GM12878 (cell line): ENCODE measurements at regions not wholly inside any gene's neighbourhood (a gene's known extent, or its start where the extent isn't known, plus 50 kb on each side); places are given as distances from the start of the nearest gene placed in this dataset.

Experiments used
- ATAC-seq: fragments of 200-7000 bp; cut with Tn5 transposase; 3 replicates; pipeline ENCODE4 v1.9.1; 2020; ENCODE audit warnings: mild to moderate bottlenecking, moderate library complexity
- BruUV-seq: library from RNA; stranded (reverse); fragments of 400-500 nt; replicated peaks from 2 replicates; lab custom pipeline; 2021; lab: Mats Ljungman, UMichigan
- CTCF ChIA-PET: fragments of 300-600 bp; sonication (Branson Sonifier 250); formaldehyde crosslinking; extraction: SDS; loops from one replicate; lab custom pipeline; 2021; ENCODE audit warnings: inconsistent platforms; lab: Yijun Ruan, JAX
- POLR2A ChIA-PET: fragments of 350-600 bp; formaldehyde crosslinking; extraction: SDS; loops from one replicate; lab custom pipeline; 2021; ENCODE audit warnings: inconsistent platforms; lab: Charles Lee
- RAD21 ChIA-PET: fragments of 300-600 bp; sonication (Branson Sonifier 250); formaldehyde crosslinking; loops from one replicate; lab custom pipeline; 2023; ENCODE audit warnings: antibody characterized with exemption; ENCODE audit not compliant: unreplicated experiment; lab: Charles Lee
- SMC1A ChIA-PET: fragments of 300-600 bp; sonication (Branson Sonifier 250); formaldehyde crosslinking; loops from one replicate; lab custom pipeline; 2023; ENCODE audit not compliant: unreplicated experiment, uncharacterized antibody; lab: Charles Lee
- DNase-seq: peaks from one replicate; pipeline ENCODE4 v3.0.0-alpha.2; 2011; ENCODE audit warnings: low read depth, low spot score
- FAIRE-seq: peaks from 3 replicates; lab custom pipeline; 2011; peaks lifted over from hg19 to GRCh38; lab: Jason Lieb, UNC
- H2AFZ ChIP-seq: 2 replicates; pipeline ENCODE4 v1.6.0; 2011; ENCODE audit warnings: low read depth, low read length, control low read depth; ENCODE audit not compliant: control insufficient read depth
- H3K27ac ChIP-seq: 2 replicates; pipeline ENCODE4 v1.5.1; 2011; ENCODE audit warnings: control low read depth; ENCODE audit not compliant: control insufficient read depth, insufficient read depth
- H3K27me3 ChIP-seq, 2 experiments: replicated peaks in 1 of 2; 2 replicates each; pipeline versions ENCODE4 v1.6.0 to v1.6.1; 2011; ENCODE audit warnings: low read length in 1 of 2; ENCODE audit not compliant: control insufficient read depth in 2 of 2, insufficient read depth in 2 of 2
- H3K36me3 ChIP-seq, 2 experiments: 2 replicates each; pipeline ENCODE4 v1.5.1; 2011; ENCODE audit warnings: low read length in 1 of 2; ENCODE audit not compliant: control insufficient read depth in 2 of 2, insufficient read depth in 2 of 2
- H3K4me1 ChIP-seq: 2 replicates; pipeline ENCODE4 v1.6.1; 2011; ENCODE audit warnings: mild to moderate bottlenecking, low read length, moderate library complexity, mixed read lengths; ENCODE audit not compliant: control insufficient read depth, insufficient read depth
- H3K4me2 ChIP-seq: 2 replicates; pipeline ENCODE4 v1.6.0; 2011; ENCODE audit warnings: control low read depth; ENCODE audit not compliant: control insufficient read depth, insufficient read depth
- H3K4me3 ChIP-seq: fragments of 200-600 bp; sonication (generic); 2 replicates; pipeline ENCODE4 v1.5.1; 2016
- H3K79me2 ChIP-seq: 2 replicates; pipeline ENCODE4 v1.6.0; 2011; ENCODE audit warnings: low read length; ENCODE audit not compliant: control insufficient read depth, insufficient read depth
- H3K9ac ChIP-seq: 2 replicates; pipeline ENCODE4 v1.8.0; 2011; ENCODE audit warnings: low read length, control low read depth, mixed read lengths; ENCODE audit not compliant: control insufficient read depth, insufficient read depth
- H3K9me3 ChIP-seq: replicated peaks from 3 replicates; pipeline ENCODE4 v1.5.1; 2011; ENCODE audit warnings: mild to moderate bottlenecking, low read length; ENCODE audit not compliant: control insufficient read depth, insufficient read depth
- H4K20me1 ChIP-seq: 2 replicates; pipeline ENCODE4 v1.6.0; 2011; ENCODE audit not compliant: control insufficient read depth, insufficient read depth
- BHLHE40 ChIP-seq, 2 experiments: fragments of 450-650 bp in 1 of 2; IDR thresholded peaks; 2 replicates each; pipeline ENCODE4 v1.6.1; 2011 to 2017; ENCODE audit warnings: low read depth in 2 of 2, borderline replicate concordance in 1 of 2, improper control_type of control experiment in 1 of 2, low read length in 1 of 2, mild to moderate bottlenecking in 1 of 2
- CHD1 ChIP-seq: IDR thresholded peaks from 2 replicates; pipeline ENCODE4 v1.6.1; 2012; ENCODE audit warnings: low read depth, low read length, improper control_type of control experiment
- ELK1 ChIP-seq: IDR thresholded peaks from 2 replicates; pipeline ENCODE4 v1.6.1; 2012; ENCODE audit warnings: low read depth, low read length, improper control_type of control experiment
- GABPA ChIP-seq: IDR thresholded peaks from 2 replicates; pipeline ENCODE4 v1.6.1; 2014; ENCODE audit warnings: antibody characterized with exemption, low read depth, mild to moderate bottlenecking, inconsistent platforms
- KDM1A ChIP-seq: fragments of 200-600 bp; sonication (generic); IDR thresholded peaks from 2 replicates; pipeline ENCODE4 v1.6.1; 2016; ENCODE audit warnings: borderline replicate concordance
- KLF5 ChIP-seq: fragments of 450-650 bp; IDR thresholded peaks from 2 replicates; pipeline ENCODE4 v1.6.1; 2014; ENCODE audit warnings: mild to moderate bottlenecking; ENCODE audit not compliant: partially characterized antibody
- MEF2B ChIP-seq: fragments of 450-650 bp; IDR thresholded peaks from 2 replicates; pipeline ENCODE4 v1.6.1; 2018; ENCODE audit warnings: mild to moderate bottlenecking, moderate library complexity; ENCODE audit not compliant: partially characterized antibody, poor library complexity, severe bottlenecking
- PKNOX1 ChIP-seq: fragments of 450-650 bp; IDR thresholded peaks from 2 replicates; pipeline ENCODE4 v1.6.1; 2016; ENCODE audit warnings: mild to moderate bottlenecking
- PML ChIP-seq: IDR thresholded peaks from 2 replicates; pipeline ENCODE4 v1.6.1; 2012; ENCODE audit warnings: low read length, inconsistent platforms
- POLR2AphosphoS5 ChIP-seq: IDR thresholded peaks from 2 replicates; pipeline ENCODE4 v1.6.1; 2011; ENCODE audit warnings: mild to moderate bottlenecking, low read length, inconsistent platforms
- POU2F2 ChIP-seq: IDR thresholded peaks from 3 replicates; pipeline ENCODE4 v1.6.1; 2011; ENCODE audit warnings: low read depth, mild to moderate bottlenecking, low read length, borderline replicate concordance
- RELB ChIP-seq: fragments of 450-650 bp; IDR thresholded peaks from 2 replicates; pipeline ENCODE4 v1.6.1; 2017; ENCODE audit warnings: low read depth, mild to moderate bottlenecking, moderate library complexity
- SUZ12 ChIP-seq: fragments of 200-600 bp; sonication (generic); IDR thresholded peaks from one replicate; pipeline ENCODE4 v1.6.1; 2018; ENCODE audit warnings: antibody characterized with exemption, mild to moderate bottlenecking; ENCODE audit not compliant: unreplicated experiment
- TBL1XR1 ChIP-seq: IDR thresholded peaks from 2 replicates; pipeline ENCODE4 v1.6.1; 2012; ENCODE audit warnings: low read depth, low read length, improper control_type of control experiment
- YY1 ChIP-seq: IDR thresholded peaks from 2 replicates; pipeline ENCODE4 v1.6.1; 2011; ENCODE audit warnings: low read depth, mild to moderate bottlenecking, low read length
- ZBED1 ChIP-seq: IDR thresholded peaks from 2 replicates; pipeline ENCODE4 v1.6.1; 2016; ENCODE audit warnings: borderline replicate concordance
- ZBTB40 ChIP-seq: fragments of 450-650 bp; IDR thresholded peaks from 2 replicates; pipeline ENCODE4 v1.6.1; 2016; ENCODE audit warnings: mild to moderate bottlenecking, moderate library complexity, borderline replicate concordance
- WGBS: methylation state at CpG from one replicate; pipeline ENCODE4 v1.1.6; 2016; ENCODE audit warnings: low lambda C conversion rate; ENCODE audit not compliant: insufficient replicate concordance, insufficient coverage; ENCODE audit errors: missing lambda C conversion rate; 5-methylcytosine and 5-hydroxymethylcytosine counted together
- in situ Hi-C: fragments of 300-500 bp; cut with MboI; formaldehyde crosslinking; loops from 9 replicates; pipeline ENCODE4 v1.14.3; 2018; ENCODE audit warnings: mixed read lengths
- intact Hi-C: fragments of 100-400 bp; cut with micrococcal nuclease; formaldehyde crosslinking; loops from one replicate; pipeline ENCODE4 v1.14.2; 2022; ENCODE audit not compliant: unreplicated experiment

- Histone ChIP-seq H3K4me1 (no peaks in the 10 kb centered on the region), H3K4me2 (no peak overlapping the region), H3K79me2 (no peaks in the 10 kb centered on the region), H3K9me3 (no peaks in the 10 kb centered on the region), H3K4me3 (no peak overlapping the region), H3K36me3 (no peaks in the 10 kb centered on the region), H3K27me3 (no peaks in the 10 kb centered on the region), H3K9ac (no peak overlapping the region), H3K27ac (no peak overlapping the region), H4K20me1 (no peaks in the 10 kb centered on the region), H2AFZ (no peak overlapping the region)
- no TSS peak for BruUV-seq
- intact Hi-C loops = no loop called here
- in situ Hi-C loops = no loop called here
- 10% methylated on average over 6 of the region's 6 CpGs for WGBS
- ATAC-seq = no peak
- RAD21 ChIA-PET = no interaction called here
- POLR2A ChIA-PET = no interaction called here
- CTCF ChIA-PET = no interaction called here
- no peak for DNase-seq
- FAIRE-seq = no peak
- SMC1A ChIA-PET = no interaction called here
- TF ChIP-seq ELK1 (no peak), KDM1A (no peak), BHLHE40 (IDR thresholded peaks at IDR 0.05; ENCODE audit: borderline replicate concordance in 1 of 2, low read depth in 2 of 2, low read length in 1 of 2) (no peak), PML (no peak), ZBTB40 (no peak), ZBED1 (no peak), KLF5 (no peak), CHD1 (no peak), TBL1XR1 (no peak), SUZ12 (no peak), MEF2B (no peak), GABPA (no peak), RELB (no peak), POLR2AphosphoS5 (no peak), POU2F2 (no peak), PKNOX1 (no peak), YY1 (no peak)
Measured at GRCh38 chr9:82565188-82565969, 497.6 kb downstream of the RASEF start.
